K562 (cell line): ENCODE measurements at regions not wholly inside any gene's neighbourhood (a gene's known extent, or its start where the extent isn't known, plus 50 kb on each side); places are given as distances from the start of the nearest gene placed in this dataset.

ENCODE experiments used
- TCF7L2 ChIP-seq: fragments of 150-350 bp; IDR thresholded peaks from 2 replicates; pipeline ENCODE4 v1.6.1; 2016; ENCODE audit warnings: low read depth, mild to moderate bottlenecking, low read length, moderate library complexity
- ZNF263 ChIP-seq: sonication (generic); formaldehyde crosslinking; IDR thresholded peaks from 2 replicates; pipeline ENCODE4 v1.8.0; 2022; ENCODE audit warnings: mild to moderate bottlenecking, missing genetic modification reagents, borderline replicate concordance
- TF ChIP-seq, protein P1 (sequence below): fragments of 450-650 bp; formaldehyde crosslinking; IDR thresholded peaks from 2 replicates; pipeline ENCODE4 v1.4.0; 2022; ENCODE audit warnings: mild to moderate bottlenecking, moderate library complexity

DNA sequence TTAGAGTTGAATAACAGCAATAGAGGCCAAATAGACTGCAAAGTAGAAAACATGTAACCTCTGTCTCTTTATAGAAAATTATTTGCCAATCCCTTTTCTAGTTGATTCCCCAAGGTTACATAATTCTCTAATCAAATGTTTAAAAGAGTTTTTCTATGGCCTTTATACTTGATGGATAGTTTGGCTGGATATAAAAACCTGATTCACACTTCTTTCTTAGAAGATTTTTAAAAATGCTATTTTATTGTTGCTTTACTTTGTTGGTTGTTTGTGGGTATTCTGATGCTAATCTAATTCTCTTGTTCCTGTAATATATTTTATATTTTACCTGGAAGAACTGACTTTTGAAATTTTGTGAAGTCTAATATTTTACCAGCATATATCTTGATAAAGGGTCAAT lies 331.1 kb upstream of the MTPN start:
- TF ChIP-seq, protein P1, sequence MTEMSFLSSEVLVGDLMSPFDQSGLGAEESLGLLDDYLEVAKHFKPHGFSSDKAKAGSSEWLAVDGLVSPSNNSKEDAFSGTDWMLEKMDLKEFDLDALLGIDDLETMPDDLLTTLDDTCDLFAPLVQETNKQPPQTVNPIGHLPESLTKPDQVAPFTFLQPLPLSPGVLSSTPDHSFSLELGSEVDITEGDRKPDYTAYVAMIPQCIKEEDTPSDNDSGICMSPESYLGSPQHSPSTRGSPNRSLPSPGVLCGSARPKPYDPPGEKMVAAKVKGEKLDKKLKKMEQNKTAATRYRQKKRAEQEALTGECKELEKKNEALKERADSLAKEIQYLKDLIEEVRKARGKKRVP, result no peak
- TF ChIP-seq TCF7L2 (no peak), ZNF263 (CRISPR knock-in tag) (no peak)
